ENCODE measurements at regions not wholly inside any gene's neighbourhood (a gene's known extent, or its start where the extent isn't known, plus 50 kb on each side); places are given as distances from the start of the nearest gene placed in this dataset.

- Histone ChIP-seq H3K23ac (ENCODE audit: low read depth, low read length) (no peak overlapping the region), H3K9me3 (ENCODE audit: control insufficient read depth, insufficient read depth, low read length) (no peaks in the 10 kb centered on the region), H3K36me3 (ENCODE audit: control insufficient read depth, insufficient read depth, low read length) (no peaks in the 10 kb centered on the region), H4K5ac (ENCODE audit: low read depth, low read length) (no peak overlapping the region), H2BK120ac (ENCODE audit: low read depth, low read length) (no peak overlapping the region), H4K20me1 (ENCODE audit: insufficient read depth, low read length) (no peaks in the 10 kb centered on the region), H3K4me2 (ENCODE audit: low read depth, low read length) (no peak overlapping the region), H3K9ac (ENCODE audit: low read depth, low read length) (no peak overlapping the region), H4K8ac (ENCODE audit: low read depth in 2 of 2, low read length in 2 of 2) (no peak overlapping the region), H3K14ac (replicated peaks; ENCODE audit: low read depth, low read length) (no peak overlapping the region), H3K79me1 (ENCODE audit: low read depth in 1 of 2, low read length in 2 of 2) (no peaks in the 10 kb centered on the region), H4K91ac (ENCODE audit: insufficient read depth, low read depth, low read length) (no peak overlapping the region), H3K4me3 (ENCODE audit: insufficient read depth, low read depth, low read length) (no peak overlapping the region), H2BK5ac (ENCODE audit: low read depth, low read length, poor library complexity, severe bottlenecking) (no peak overlapping the region), H3K4me1 (ENCODE audit: control insufficient read depth, insufficient read depth, low read length) (no peaks in the 10 kb centered on the region), H2AFZ (replicated peaks; ENCODE audit: low read length, poor library complexity) (no peak overlapping the region), H3K27me3 (ENCODE audit: control insufficient read depth, insufficient read depth, low read length) (no peaks in the 10 kb centered on the region), H3K9me1 (ENCODE audit: insufficient read depth, low read length) (no peaks in the 10 kb centered on the region), H3K56ac (ENCODE audit: extremely low read depth, insufficient read depth, low read length) (no peak overlapping the region), H3K27ac (ENCODE audit: insufficient read depth, low read length) (no peak overlapping the region), H2BK15ac (ENCODE audit: low read depth, low read length) (no peak overlapping the region), H2BK20ac (ENCODE audit: low read depth, low read length) (no peak overlapping the region), H2AK5ac (ENCODE audit: low read depth, low read length) (no peak overlapping the region), H3K18ac (ENCODE audit: low read depth, low read length) (no peak overlapping the region), H2AK9ac (replicated peaks; ENCODE audit: low read depth, low read length, poor library complexity) (no peak overlapping the region), H3K4ac (ENCODE audit: low read depth, low read length) (no peak overlapping the region)
- dilution Hi-C loops (cut with HindIII; ENCODE audit: low sequenced_read_pairs, unreplicated experiment), result no loop called here
- ATAC-seq (ENCODE audit: low read depth) (no peak), DNase-seq (no peak)
- no TSS peak for BruUV-seq (replicated peaks)
- ChIA-PET POLR2A (ENCODE audit: unreplicated experiment) (no interaction called here), CTCF (no interaction called here)
- intact Hi-C loops (cut with micrococcal nuclease), result no loop called here
- in situ Hi-C loops (cut with MboI; ENCODE audit: low sequenced_read_pairs), result no loop called here
- TF ChIP-seq MXI1 (IDR thresholded peaks at IDR 0.05; ENCODE audit: borderline replicate concordance, low read depth, low read length) (no peak), NFE2L2 (IDR thresholded peaks at IDR 0.05; ENCODE audit: low read depth, low read length) (peak; percentile 51), MAFK (IDR thresholded peaks at IDR 0.05; ENCODE audit: low read depth, low read length) (no peak)
- TF ChIP-seq, protein P1, sequence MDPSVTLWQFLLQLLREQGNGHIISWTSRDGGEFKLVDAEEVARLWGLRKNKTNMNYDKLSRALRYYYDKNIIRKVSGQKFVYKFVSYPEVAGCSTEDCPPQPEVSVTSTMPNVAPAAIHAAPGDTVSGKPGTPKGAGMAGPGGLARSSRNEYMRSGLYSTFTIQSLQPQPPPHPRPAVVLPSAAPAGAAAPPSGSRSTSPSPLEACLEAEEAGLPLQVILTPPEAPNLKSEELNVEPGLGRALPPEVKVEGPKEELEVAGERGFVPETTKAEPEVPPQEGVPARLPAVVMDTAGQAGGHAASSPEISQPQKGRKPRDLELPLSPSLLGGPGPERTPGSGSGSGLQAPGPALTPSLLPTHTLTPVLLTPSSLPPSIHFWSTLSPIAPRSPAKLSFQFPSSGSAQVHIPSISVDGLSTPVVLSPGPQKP (IDR thresholded peaks at IDR 0.05; ENCODE audit: borderline replicate concordance, low read depth, low read length), result no peak
Measured at GRCh38 chr5:121746763-121747162, 104.9 kb upstream of the FTMT start.

Measured in IMR-90 (cell line).